HG03432 (cell line): ENCODE measurements at regions not wholly inside any gene's neighbourhood (a gene's known extent, or its start where the extent isn't known, plus 50 kb on each side); places are given as distances from the start of the nearest gene placed in this dataset.

Source experiments
- ATAC-seq: cut with Tn5 transposase; IDR thresholded peaks from one replicate; pipeline ENCODE4 v1.9.1; 2021; ENCODE audit warnings: mild to moderate bottlenecking, moderate library complexity; ENCODE audit not compliant: unreplicated experiment

GRCh38 chr22:17269224-17269606, 50.0 kb upstream of the ADA2 start:
- no peak for ATAC-seq
